HG03521 (cell line): ENCODE measurements at regions not wholly inside any gene's neighbourhood (a gene's known extent, or its start where the extent isn't known, plus 50 kb on each side); places are given as distances from the start of the nearest gene placed in this dataset.

Source experiments
- ATAC-seq: cut with Tn5 transposase; IDR thresholded peaks from one replicate; pipeline ENCODE4 v1.9.1; 2021; ENCODE audit warnings: mild to moderate bottlenecking, moderate library complexity; ENCODE audit not compliant: unreplicated experiment

DNA sequence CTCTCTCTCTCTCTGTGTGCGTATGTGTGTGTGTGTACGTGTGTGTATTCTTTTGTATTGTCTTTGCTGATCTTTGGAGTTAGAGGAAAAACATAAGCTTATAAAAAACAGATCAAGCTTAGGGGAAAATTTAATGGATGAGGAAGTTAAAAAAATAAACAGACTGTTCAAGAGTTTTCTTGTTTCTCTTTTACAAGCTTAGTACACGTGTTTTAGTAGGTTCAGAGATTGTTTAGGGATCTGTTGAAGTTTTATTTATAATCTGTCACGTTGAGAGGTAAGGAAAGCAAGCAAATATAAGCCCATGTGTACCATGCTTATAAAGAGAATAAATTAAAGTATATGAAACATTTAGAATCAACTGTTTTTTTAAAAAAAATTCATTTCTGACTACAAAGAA is 1470.3 kb upstream of the NUDT12 start:
- ATAC-seq, result no peak

- no peak for ATAC-seq
Observed at GRCh38 chr5:105030153-105030552, 1467.6 kb upstream of the NUDT12 start.

- no peak for ATAC-seq
Observed at GRCh38 chr5:105015098-105015497, 1452.5 kb upstream of the NUDT12 start.

DNA sequence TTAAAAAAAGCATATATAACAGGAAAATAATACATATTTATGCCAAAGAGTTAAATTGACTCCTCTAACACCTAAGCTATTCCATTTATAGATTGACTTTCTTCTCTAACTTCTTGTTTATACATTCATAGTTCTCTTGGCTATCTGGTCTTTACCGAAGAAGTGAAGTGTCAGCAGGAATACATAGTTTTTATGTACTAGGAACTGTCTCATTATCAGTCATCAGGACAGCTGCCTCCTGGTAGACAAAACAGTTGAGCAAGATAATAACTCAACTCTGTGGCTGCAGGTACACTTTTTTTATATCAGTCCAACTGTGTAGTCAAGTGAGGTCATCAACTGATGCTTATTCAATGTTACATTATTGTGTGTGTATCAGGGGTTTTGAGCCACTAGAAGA is 1436.0 kb upstream of the NUDT12 start:
- no peak for ATAC-seq

- ATAC-seq, result no peak
Observed at GRCh38 chr5:104998169-104998568, 1435.6 kb upstream of the NUDT12 start.

GRCh38 chr5:104987074-104987473 is 1424.5 kb upstream of the NUDT12 start:
- ATAC-seq, result no peak

DNA sequence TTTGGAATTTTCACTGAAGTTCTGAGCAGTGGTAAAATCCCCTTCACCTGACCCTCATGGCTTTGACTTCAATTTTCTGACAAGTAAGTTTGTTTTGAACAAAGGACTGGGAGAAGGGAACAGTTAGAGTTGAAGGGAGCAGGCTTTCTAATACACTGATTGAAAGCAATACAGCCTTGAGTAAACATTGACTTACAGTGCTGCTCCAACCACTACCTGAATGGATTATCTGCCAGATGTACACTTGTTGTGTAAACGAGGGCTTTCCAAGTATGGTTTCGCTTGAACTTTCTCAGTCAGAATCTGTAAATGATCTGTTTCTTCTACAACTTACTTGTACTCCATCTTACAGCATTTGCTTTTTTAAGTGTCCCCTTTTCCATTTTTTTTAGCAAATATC is 1414.9 kb upstream of the NUDT12 start:
- no peak for ATAC-seq

- no peak for ATAC-seq
Observed at GRCh38 chr5:104967806-104968410, 1405.3 kb upstream of the NUDT12 start.

GRCh38 chr5:104965006-104965405 is 1402.4 kb upstream of the NUDT12 start:
- no peak for ATAC-seq

- ATAC-seq, result no peak
Observed at GRCh38 chr5:104955479-104955878, 1392.9 kb upstream of the NUDT12 start.

DNA sequence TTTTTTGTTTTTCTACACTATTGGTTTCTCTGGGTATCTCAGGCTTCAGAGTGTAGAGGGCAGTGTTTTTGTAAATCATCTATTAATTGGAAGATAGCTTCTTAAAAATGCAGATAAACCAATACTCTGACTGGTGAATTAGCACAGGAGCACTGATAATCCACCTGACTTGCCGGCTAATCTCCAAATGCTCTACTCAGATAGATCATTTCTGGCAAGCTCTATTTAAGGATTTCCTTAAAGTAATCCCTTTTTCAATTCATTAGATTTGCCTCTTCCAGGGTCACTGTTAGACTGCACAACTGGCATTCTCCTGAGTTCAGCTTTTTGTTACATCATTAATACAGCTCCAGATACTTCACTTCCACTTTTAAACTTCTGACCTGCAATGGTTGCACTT is 1390.3 kb upstream of the NUDT12 start:
- ATAC-seq, result no peak

GRCh38 chr5:104951829-104952228 is 1389.2 kb upstream of the NUDT12 start:
- ATAC-seq, result no peak

DNA sequence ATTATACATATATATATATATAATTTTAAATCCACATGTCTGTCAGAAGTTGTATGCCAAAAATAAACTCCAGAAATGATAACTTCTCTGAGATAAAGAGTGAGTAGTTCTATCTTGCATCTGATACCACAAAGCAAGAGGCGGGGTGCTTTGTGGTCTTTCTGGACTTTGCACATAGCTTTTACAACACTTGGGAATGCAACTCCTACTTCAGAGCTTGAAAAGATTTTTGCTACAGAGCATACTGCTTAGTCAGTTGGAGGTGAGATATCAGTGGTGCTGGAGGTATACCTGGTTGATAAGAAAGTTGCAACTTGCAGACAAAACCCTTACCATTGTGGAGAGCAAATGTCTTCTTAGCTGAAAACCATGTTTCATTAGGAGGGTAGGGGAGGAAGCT is 1384.5 kb upstream of the NUDT12 start:
- ATAC-seq, result no peak

GRCh38 chr5:104942735-104943134 is 1380.1 kb upstream of the NUDT12 start:
- no peak for ATAC-seq

- no peak for ATAC-seq
Observed at GRCh38 chr5:104941030-104941645, 1378.5 kb upstream of the NUDT12 start.

DNA sequence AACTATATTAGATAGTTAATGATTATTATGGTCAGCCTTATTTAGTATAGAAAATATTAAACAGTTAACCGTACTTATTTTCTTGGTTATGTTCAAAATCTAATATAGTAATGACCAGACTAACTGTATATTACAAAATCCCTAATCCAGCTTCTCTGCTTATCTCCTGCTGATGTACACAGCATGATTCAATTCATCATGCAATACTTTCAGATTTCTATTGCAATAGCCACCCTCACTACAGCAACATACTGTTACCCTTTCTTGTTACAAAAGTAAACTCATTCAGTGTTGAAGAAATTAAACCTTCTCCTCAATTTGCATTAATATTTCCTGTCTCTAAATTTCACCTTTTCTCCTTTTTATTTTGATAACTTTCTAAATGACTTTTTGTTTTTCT is 1375.0 kb upstream of the NUDT12 start:
- ATAC-seq, result no peak

- no peak for ATAC-seq
Observed at GRCh38 chr5:104932431-104932830, 1369.8 kb upstream of the NUDT12 start.

GRCh38 chr5:104928906-104929520 is 1366.4 kb upstream of the NUDT12 start:
- no peak for ATAC-seq

GRCh38 chr5:104915226-104915625 is 1352.6 kb upstream of the NUDT12 start:
- ATAC-seq, result no peak

- ATAC-seq, result no peak
Observed at GRCh38 chr5:104914536-104915070, 1352.0 kb upstream of the NUDT12 start.

GRCh38 chr5:104913841-104914281 is 1351.3 kb upstream of the NUDT12 start:
- no peak for ATAC-seq

DNA sequence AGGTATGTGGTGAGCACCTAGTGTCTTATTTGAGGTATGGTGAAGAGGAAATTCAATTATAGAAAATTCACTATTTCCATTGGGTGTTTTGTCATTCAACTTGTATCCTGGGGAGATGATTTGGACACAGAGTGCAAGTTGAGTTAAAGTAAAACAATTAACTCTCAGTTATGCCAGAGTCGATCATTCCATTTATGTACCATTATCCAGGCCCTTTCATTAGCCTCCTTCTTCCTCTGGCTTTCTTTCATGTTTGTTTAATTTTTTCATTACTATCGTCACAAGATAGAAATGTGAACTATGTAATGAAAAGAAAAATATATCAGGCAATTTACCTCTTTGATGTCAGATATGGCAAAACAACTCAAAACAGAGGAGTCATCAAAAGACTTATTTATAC is 1347.2 kb upstream of the NUDT12 start:
- no peak for ATAC-seq
